GM18867 (cell line): ENCODE measurements at regions not wholly inside any gene's neighbourhood (a gene's known extent, or its start where the extent isn't known, plus 50 kb on each side); places are given as distances from the start of the nearest gene placed in this dataset.
"Not testable (repeated sequence)": the region's sequence is repeated elsewhere in the genome, so short reads cannot be mapped to it uniquely, and the experiment has no call there.

ENCODE experiments used
- ATAC-seq: cut with Tn5 transposase; IDR thresholded peaks from one replicate; pipeline ENCODE4 v1.9.1; 2021; ENCODE audit warnings: mild to moderate bottlenecking, moderate library complexity; ENCODE audit not compliant: unreplicated experiment

- no peak for ATAC-seq
These were observed 96.1 kb upstream of the CHD2 start for GRCh38 chr15:92803852-92804609.

GRCh38 chr15:92804610-92804936 is 95.6 kb upstream of the CHD2 start:
- ATAC-seq = not testable (repeated sequence)

- ATAC-seq = no peak
These were observed 94.9 kb upstream of the CHD2 start for GRCh38 chr15:92805080-92805690.

DNA sequence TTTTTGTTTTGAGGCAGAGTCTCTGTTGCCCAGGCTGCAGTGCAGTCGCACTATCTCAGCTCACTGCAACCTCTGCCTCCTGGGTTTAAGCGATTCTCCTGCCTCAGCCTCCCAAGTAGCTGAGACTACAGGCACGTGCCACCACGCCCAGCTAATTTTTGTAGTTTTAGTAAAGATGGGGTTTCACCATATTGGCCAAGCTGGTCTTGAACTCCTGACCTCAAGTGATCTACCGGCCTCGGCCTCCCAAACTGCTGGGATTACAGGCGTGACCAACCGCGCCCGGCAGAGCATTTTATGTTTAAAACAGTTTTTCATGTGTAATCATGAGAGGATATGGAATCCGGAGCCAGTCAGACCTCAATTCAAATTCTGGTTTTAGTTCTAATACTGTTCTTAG is 94.0 kb upstream of the CHD2 start:
- ATAC-seq = not testable (repeated sequence)

GRCh38 chr15:92806763-92807162 is 93.4 kb upstream of the CHD2 start:
- ATAC-seq = no peak

DNA sequence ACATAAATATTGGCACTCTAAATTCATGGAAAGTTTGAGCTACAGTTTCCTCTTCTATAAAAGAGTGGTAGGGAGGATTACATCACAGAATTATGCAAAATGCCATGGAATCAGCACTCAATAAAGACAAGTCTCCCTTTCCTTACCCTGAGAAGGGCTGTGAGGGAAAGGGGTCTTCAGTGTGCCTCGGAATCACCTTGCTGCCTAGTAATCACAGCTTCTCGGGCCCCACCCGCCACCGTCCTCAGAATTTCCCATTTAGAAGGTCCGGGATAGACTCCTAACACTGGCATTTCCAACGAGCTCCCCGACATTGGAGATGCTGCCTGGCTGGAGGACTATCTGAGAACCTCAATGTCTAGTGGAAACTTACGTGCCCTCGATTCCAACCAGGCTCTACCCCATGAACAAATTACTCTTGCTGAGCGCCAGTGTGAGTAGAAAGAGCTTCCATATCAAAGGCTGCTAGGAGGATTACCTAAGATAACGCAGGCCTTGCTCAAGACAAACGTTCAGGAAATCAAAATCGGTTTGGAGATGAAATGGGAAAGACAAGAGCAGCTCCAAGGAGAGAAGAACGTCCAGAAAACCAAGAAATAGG is 92.1 kb upstream of the CHD2 start:
- no peak for ATAC-seq

DNA sequence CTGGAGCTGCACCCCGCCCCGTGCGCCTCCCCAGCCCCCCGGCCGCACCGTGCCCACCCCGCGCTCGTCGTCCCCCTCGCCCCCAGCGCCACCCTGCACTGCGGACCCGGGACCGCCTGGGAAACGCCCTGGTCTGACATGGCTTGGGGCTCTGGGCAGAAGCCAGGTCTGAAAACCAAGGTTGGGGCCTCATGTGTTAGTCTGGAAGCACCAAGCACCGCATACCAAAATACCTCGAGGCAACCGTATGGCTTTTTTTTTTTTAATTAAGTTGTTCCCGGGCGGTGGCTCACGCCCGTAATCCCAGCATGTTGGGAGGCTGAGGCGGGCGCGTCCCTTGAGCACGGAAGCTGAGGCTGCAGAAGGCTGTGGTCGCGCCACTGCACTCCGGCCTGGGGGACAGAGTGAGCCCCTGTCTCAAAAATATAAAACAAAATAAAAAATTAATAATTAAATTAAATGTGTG is 91.5 kb upstream of the CHD2 start:
- ATAC-seq = peak; percentile 7

DNA sequence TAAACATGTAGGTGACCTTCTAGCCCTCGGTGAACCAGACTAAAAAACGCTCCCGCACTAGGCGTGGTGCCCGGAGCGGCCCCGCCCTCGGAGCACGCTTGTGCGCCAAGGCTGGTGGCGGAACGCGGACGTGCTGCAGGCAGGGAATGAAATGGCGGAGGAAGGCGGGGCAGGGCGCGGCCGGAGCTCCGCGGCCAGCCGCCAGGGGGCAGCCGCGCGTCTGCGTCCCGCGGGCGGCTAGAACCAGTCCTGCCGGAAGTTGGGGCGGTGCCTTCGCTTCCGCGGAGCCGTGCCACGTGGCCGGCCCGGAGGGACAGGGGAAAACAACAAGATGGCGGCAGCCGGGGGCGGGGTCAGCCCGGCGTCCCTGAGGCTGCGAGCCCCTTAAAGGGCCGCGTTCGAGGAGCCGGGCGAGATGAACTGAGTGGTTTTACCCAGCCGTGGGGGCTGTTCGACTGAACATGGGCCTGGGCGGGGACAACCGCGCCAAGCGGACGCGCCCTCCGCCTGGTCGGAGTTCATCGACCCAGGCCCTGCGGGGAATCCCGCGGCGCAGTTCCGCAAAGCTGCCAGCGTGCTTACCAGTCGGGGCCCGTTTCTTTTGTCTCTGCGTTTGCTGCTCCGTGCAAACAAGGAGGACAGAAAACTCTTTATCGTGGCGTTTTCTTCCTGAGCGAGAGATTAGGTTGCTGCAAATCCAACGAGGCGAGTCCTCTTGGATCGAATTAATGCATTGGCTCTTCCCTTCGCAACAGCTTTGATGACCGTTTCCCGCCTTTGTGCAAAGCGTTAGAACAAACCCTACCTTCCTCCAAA is 90.9 kb upstream of the CHD2 start:
- ATAC-seq = peak; percentile 81

DNA sequence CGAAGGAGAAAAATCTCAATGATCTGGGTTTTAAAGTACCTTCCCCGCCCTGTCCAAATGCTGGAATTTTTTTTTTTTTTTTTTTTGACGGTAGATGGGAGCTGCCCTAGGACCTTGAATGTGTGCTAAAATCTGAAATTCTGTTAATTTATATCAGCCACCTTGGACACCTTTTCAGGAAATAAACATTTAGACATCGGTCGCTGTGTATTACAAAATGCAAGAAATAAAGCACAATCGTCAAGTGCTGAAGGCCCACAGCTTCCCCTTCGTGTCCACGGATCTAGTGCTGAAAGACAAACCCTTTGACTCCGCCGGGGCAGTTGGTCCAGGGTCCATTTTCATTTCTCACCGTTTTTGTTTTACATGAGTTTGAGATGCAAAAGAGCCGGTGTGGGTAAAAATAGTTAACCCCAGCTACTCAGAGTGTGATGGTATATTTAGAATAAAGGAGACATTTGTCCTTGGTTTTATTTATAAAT is 90.2 kb upstream of the CHD2 start:
- no peak for ATAC-seq

DNA sequence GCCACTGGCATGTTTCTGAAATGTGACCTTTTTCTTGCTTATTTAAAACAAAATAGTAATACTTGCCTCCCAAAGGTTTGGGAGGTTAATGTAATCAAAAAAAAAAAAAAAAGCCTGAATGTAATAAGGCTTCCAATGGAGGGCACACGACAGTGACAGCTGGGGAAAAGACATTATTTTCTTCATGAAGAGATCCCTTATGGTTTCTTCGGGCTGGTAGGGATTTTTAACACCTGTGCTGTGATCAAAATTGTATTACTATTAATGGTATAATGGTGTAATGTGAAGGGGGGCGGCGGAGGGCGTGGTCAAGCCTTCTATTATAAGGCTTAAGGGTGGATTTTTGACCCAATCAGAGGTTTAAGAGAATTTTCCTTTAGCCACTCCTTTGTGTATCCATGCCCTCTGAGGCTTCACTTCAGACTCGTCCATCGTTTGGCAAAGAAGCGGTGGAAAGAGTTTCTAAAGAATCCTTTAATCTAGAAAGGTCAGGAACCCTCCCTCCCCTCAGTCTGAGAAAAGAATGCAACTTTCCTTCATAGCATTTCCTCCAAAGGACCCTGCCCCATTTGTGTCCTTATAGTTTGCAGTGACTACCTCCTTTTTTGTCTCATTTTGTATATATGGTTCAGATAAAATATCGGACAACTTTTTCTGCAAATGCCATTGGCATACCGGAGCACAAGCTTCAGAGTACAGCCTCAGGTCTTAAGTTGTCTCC is 89.5 kb upstream of the CHD2 start:
- no peak for ATAC-seq

GRCh38 chr15:92811148-92811913 is 88.8 kb upstream of the CHD2 start:
- no peak for ATAC-seq

DNA sequence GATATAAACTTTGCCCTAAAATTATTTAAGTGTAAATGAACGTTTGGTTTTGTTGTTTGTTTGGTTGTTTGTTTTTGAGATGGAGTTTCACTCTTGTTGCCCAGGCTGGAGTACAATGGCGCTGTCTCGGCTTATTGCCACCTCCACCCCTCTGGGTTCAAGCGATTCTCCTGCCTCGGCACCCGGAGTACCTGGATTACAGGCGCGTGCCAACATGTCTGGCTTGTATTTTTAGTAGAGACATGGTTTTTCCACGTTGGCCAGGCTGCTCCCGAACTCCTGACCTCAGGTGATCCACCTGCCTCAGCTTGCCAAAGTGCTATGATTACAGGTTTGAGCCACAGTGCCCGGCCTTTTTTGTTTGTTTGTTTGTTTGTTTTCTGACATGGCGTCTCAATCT is 87.9 kb upstream of the CHD2 start:
- no peak for ATAC-seq

DNA sequence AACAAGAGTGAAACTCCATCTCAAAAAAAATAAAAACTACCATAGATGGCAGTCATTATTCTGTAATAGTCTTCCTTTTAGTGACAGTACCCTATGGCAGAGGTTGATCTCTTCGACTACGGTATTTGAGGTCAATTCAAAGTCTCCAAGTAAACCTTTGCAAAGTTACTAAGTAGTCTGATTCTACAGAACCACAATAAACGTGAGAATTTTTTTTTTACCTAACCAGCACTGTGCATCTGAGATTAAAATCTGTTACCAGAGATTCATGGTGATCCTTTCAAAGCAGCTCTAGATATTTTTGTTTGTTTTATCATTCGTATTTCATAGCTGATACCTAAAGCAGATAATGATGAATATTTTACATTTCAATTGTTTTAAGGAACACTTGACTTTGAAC is 86.6 kb upstream of the CHD2 start:
- ATAC-seq = no peak

DNA sequence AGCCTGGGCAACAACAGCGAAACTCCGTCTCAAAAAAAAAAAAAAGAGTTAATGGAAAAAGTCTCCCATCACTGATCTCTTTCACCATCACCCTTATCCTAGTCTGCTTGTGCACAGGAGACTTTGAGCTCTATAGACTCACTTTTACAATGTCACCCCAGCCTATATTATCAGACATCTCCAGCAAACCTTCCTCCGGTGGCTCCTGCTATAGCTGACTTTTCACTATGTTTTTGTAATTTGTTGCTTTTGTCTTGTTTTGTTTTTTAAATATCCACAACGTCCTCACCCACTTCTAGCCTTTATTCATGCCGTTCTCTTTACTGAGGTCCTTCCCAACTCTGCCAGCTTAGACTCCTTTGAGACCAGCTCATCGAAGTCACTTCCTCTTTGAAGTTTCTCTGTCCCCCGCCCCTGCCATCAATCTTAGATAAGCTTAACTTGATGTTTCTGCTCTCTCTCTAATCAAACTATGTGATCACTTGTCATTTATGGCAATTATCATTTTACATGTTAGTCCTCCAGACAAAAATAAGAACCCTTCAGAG is 82.7 kb upstream of the CHD2 start:
- no peak for ATAC-seq

- no peak for ATAC-seq
These were observed 81.4 kb upstream of the CHD2 start for GRCh38 chr15:92818651-92819277.

DNA sequence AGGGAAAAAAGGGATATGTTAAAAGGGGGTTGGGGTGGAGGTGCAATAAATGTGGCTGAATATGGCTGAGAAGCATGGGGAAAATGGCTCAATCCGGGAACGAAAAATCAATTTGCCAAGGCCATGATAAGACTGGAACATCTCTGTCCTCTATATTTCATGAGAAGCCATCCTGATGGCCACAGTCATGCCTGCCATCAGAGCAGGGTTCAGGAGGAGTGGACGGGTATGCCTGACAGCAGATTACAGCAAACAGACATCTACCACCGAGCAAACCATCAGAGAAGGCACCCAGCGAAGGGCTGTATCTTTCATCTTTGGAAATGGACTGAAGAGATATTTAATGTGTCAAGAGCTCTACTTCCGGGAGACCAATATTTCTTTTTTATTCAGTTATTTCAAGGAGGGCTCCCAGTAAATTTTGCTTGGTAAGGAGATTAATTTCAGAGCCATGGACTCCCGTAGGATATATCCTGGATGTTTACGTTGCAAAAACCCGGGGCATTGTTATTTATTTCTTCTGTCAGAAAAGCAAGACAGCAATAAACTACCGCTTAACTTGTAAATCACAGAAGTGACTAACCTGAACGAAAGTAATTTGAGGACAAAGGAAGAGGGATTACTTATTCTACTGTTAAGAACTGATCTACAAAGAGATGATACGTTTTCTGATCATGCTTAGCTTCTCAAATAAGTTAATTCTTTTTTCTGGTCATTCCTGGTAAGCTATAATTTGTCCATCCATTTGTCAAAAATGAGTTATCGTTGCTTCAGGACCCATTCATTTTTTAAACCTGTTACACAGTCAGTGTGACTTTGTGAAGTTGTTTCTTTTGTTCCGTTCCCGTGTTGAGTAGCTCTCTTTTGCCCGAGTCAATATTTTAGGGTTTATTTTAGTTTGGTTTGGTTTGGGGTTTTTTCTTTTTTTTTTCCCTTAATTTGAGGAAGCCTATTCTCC is 80.6 kb upstream of the CHD2 start:
- ATAC-seq = peak; percentile 4

GRCh38 chr15:92820236-92821021 is 79.7 kb upstream of the CHD2 start:
- ATAC-seq = peak; percentile 82
